ENCODE measurements at regions not wholly inside any gene's neighbourhood (a gene's known extent, or its start where the extent isn't known, plus 50 kb on each side); places are given as distances from the start of the nearest gene placed in this dataset.

DNA sequence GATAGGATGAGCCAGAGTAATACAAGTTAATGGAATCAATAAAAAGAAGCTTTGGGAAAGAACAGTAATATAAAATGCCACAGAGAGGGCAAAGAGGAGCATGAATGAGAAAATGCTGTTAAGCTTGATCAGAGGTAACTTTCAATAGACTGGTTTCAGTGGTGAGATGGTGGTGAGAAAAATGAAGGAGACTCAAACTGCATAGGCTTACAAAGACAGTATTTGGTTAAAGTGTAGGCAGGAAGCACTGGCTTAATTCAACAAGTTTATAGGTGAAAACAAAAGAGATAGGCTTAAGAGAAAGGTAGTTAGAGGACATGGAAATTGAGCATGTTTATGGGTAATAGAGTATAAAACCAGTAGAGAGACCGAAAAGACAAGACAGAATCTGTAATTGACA, 298.6 kb upstream of the ADAMTS5 start:
- TF ChIP-seq, protein P1, sequence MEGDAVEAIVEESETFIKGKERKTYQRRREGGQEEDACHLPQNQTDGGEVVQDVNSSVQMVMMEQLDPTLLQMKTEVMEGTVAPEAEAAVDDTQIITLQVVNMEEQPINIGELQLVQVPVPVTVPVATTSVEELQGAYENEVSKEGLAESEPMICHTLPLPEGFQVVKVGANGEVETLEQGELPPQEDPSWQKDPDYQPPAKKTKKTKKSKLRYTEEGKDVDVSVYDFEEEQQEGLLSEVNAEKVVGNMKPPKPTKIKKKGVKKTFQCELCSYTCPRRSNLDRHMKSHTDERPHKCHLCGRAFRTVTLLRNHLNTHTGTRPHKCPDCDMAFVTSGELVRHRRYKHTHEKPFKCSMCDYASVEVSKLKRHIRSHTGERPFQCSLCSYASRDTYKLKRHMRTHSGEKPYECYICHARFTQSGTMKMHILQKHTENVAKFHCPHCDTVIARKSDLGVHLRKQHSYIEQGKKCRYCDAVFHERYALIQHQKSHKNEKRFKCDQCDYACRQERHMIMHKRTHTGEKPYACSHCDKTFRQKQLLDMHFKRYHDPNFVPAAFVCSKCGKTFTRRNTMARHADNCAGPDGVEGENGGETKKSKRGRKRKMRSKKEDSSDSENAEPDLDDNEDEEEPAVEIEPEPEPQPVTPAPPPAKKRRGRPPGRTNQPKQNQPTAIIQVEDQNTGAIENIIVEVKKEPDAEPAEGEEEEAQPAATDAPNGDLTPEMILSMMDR (IDR thresholded peaks at IDR 0.05) = no peak
- TF ChIP-seq POLR2A (IDR thresholded peaks at IDR 0.05) = no peak
